ENCODE measurements at regions not wholly inside any gene's neighbourhood (a gene's known extent, or its start where the extent isn't known, plus 50 kb on each side); places are given as distances from the start of the nearest gene placed in this dataset.

- no peaks in the 10 kb centered on the region for H3K9me3 ChIP-seq
- in situ Hi-C loops (cut with MboI; ENCODE audit: low sequenced_read_pairs): no loop called here
These were observed 137.3 kb upstream of the PMEPA1 start for GRCh38 chr20:57847104-57847503.

GRCh38 chr20:57844626-57845596, 135.1 kb upstream of the PMEPA1 start:
- in situ Hi-C loops (cut with MboI; ENCODE audit: low sequenced_read_pairs): no loop called here
- no peaks in the 10 kb centered on the region for H3K36me3 ChIP-seq (replicated peaks)
- H3K9me3 ChIP-seq: no peaks in the 10 kb centered on the region
- no peak overlapping the region for H3K4me3 ChIP-seq
- H3K4me1 ChIP-seq: no peaks in the 10 kb centered on the region
- H3K27me3 ChIP-seq (ENCODE audit: low read depth): no peaks in the 10 kb centered on the region
- no peak for DNase-seq (ENCODE audit: low spot score in 2 of 2)

More at GRCh38 chr20:57847104-57847503, 137.3 kb upstream of the PMEPA1 start:
- H3K4me1 ChIP-seq: no peaks in the 10 kb centered on the region
- H3K4me3 ChIP-seq: no peak overlapping the region
- no peaks in the 10 kb centered on the region for H3K36me3 ChIP-seq (replicated peaks)
- DNase-seq (ENCODE audit: low spot score in 2 of 2): no peak
- H3K27me3 ChIP-seq (ENCODE audit: low read depth): no peaks in the 10 kb centered on the region

DNA sequence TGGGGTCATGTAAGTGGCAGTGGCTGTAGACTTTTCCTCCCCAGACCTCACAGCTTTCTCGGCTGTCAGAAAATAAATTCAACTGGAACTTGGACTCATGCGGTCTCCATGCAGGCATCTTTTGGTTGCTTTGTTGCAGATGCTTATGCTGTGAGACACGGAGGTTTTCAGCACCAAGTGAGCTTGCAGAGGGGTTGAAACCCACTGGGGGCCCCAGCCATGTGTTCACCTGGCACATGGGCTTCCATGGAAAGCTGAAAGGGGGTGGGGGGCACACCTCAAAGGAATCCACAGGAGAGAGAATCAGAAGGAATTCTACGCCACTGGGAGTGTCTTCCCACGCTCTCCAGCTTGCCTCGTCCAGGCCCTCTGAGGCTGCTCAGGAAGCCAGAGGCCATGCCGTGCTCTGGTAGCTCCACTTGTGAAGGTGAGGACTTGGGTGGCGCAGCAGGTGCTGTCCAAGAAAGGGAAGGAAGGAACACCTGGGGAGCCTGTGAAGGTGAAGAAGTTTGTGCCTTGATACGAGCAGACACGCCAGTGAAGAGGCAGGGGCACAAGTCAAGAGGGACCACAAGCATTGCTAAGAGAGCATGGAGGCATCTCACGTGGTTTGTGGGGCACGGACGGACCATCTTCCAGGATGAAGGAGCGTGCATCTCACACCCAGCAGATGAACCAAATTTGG, 134.3 kb upstream of the PMEPA1 start:
- no peaks in the 10 kb centered on the region for H3K4me1 ChIP-seq
- H3K4me3 ChIP-seq: no peak overlapping the region
- H3K27me3 ChIP-seq (ENCODE audit: low read depth): no peaks in the 10 kb centered on the region
- H3K36me3 ChIP-seq (replicated peaks): no peaks in the 10 kb centered on the region
- in situ Hi-C loops (cut with MboI; ENCODE audit: low sequenced_read_pairs): no loop called here
- no peak for DNase-seq (ENCODE audit: low spot score in 2 of 2)
- H3K9me3 ChIP-seq: no peaks in the 10 kb centered on the region

DNA sequence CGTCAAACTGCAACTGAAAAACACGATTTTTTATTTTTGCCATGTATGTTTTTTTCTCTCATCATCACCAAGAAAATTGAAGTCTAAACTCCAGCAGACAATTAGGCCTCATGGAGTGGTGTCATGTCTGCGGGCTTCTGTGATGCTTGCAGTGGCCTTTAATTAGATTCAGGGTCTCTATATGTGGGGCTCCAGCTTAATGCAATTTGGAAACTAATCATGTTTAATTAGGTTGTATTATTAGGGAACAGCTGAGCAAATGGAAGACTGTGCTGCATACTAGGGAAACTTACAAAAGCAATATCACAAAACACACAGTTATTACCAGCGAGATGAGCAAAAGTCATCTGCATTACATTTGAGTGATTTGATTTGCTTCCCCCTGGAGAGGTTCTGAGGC, 132.9 kb upstream of the PMEPA1 start:
- in situ Hi-C loops (cut with MboI; ENCODE audit: low sequenced_read_pairs): no loop called here
- Histone ChIP-seq H3K4me1 (no peaks in the 10 kb centered on the region), H3K36me3 (replicated peaks) (no peaks in the 10 kb centered on the region), H3K9me3 (no peaks in the 10 kb centered on the region), H3K27me3 (ENCODE audit: low read depth) (no peaks in the 10 kb centered on the region), H3K4me3 (no peak overlapping the region)
- no peak for DNase-seq (ENCODE audit: low spot score in 2 of 2)

GRCh38 chr20:57841297-57841866, 131.6 kb upstream of the PMEPA1 start:
- Histone ChIP-seq H3K36me3 (replicated peaks) (no peaks in the 10 kb centered on the region), H3K27me3 (ENCODE audit: low read depth) (no peaks in the 10 kb centered on the region), H3K9me3 (no peaks in the 10 kb centered on the region), H3K4me3 (no peak overlapping the region), H3K4me1 (no peaks in the 10 kb centered on the region)
- in situ Hi-C loops (cut with MboI; ENCODE audit: low sequenced_read_pairs): no loop called here
- no peak for DNase-seq (ENCODE audit: low spot score in 2 of 2)

- Histone ChIP-seq H3K4me1 (no peaks in the 10 kb centered on the region), H3K4me3 (no peak overlapping the region), H3K9me3 (no peaks in the 10 kb centered on the region), H3K36me3 (replicated peaks) (no peaks in the 10 kb centered on the region), H3K27me3 (ENCODE audit: low read depth) (no peaks in the 10 kb centered on the region)
- in situ Hi-C loops (cut with MboI; ENCODE audit: low sequenced_read_pairs): no loop called here
- no peak for DNase-seq (ENCODE audit: low spot score in 2 of 2)
These were observed 130.9 kb upstream of the PMEPA1 start for GRCh38 chr20:57840504-57841296.

- no peak overlapping the region for H3K4me3 ChIP-seq
- DNase-seq (ENCODE audit: low spot score in 2 of 2): no peak
- H3K27me3 ChIP-seq (ENCODE audit: low read depth): no peaks in the 10 kb centered on the region
- no peaks in the 10 kb centered on the region for H3K4me1 ChIP-seq
- no peaks in the 10 kb centered on the region for H3K9me3 ChIP-seq
- no peaks in the 10 kb centered on the region for H3K36me3 ChIP-seq (replicated peaks)
- in situ Hi-C loops (cut with MboI; ENCODE audit: low sequenced_read_pairs): no loop called here
These were observed 130.3 kb upstream of the PMEPA1 start for GRCh38 chr20:57840066-57840465.

DNA sequence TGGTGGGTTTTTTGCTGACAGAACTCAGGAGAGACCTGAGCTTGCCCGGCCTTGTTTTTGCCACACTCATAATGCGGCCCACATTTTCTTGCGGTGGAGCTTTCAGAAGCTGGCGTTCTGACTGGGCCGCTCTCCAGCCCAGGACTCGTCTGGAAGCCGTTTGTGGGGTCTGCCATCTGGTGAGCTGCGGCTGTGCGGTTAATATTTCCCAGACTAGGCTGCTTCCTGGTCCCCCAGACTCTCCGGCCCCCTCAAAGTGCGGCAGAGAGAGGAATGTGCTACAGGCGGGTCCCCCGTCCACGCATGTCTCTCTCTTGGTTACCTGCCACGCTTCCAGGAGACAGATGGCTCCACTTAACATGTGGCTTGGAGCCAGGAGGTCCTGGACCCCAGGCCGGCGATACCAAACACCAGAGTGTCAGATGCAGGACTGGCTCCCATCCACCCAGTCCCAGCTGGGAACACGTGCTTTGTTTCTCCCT, 128.9 kb upstream of the PMEPA1 start:
- in situ Hi-C loops (cut with MboI; ENCODE audit: low sequenced_read_pairs): no loop called here
- H3K4me3 ChIP-seq: no peak overlapping the region
- no peak for DNase-seq (ENCODE audit: low spot score in 2 of 2)
- H3K4me1 ChIP-seq: no peaks in the 10 kb centered on the region
- H3K9me3 ChIP-seq: no peaks in the 10 kb centered on the region
- peaks cover 3% of the 10 kb centered on the region; the same call in 1 of the 2 replicates for H3K27me3 ChIP-seq (ENCODE audit: low read depth)
- H3K36me3 ChIP-seq (replicated peaks): no peaks in the 10 kb centered on the region

DNA sequence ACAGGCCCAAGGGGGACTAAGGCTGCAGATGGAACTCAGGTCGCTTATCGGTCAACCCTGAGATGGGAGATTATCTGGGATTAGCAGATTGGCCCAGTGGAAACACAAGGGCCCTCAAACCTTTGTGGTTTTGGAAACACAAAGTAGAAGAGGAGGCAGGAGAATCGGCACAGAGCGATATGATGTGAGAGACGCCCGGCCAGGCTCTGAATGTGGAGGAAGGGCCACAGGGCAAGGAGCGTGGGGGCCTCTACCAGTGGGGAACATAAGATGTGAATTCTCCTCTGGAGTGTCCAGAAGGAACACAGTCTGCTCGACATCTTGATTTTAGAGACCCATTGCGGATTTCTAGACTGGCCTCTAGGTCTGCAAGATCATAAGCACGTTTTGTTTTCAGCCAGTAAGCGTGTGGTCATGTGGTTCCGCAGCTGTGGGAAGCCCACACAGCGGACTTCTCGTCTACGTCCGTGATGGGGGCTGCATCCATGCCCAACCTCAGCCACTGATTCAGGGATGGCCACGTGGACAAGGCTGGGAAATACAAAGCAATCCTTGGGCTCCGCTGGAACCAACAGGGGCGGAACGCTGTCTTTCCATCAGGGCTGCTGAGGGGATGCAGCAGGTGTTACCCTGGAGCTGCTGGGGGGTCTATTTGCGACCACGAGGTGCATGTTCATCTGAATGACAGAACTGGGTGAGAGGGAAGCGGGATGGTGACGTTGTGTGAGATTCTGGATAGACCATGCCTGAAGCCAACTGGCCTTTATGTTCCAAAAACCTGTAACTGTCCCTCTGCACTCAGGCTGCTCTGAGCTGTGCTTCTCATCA, 127.6 kb upstream of the PMEPA1 start:
- H3K27me3 ChIP-seq (ENCODE audit: low read depth): peaks cover 3% of the 10 kb centered on the region; the same call in 1 of the 2 replicates
- H3K36me3 ChIP-seq (replicated peaks): no peaks in the 10 kb centered on the region
- no peak for DNase-seq (ENCODE audit: low spot score in 2 of 2)
- H3K4me1 ChIP-seq: no peaks in the 10 kb centered on the region
- in situ Hi-C loops (cut with MboI; ENCODE audit: low sequenced_read_pairs): no loop called here
- H3K9me3 ChIP-seq: no peaks in the 10 kb centered on the region
- no peak overlapping the region for H3K4me3 ChIP-seq

DNA sequence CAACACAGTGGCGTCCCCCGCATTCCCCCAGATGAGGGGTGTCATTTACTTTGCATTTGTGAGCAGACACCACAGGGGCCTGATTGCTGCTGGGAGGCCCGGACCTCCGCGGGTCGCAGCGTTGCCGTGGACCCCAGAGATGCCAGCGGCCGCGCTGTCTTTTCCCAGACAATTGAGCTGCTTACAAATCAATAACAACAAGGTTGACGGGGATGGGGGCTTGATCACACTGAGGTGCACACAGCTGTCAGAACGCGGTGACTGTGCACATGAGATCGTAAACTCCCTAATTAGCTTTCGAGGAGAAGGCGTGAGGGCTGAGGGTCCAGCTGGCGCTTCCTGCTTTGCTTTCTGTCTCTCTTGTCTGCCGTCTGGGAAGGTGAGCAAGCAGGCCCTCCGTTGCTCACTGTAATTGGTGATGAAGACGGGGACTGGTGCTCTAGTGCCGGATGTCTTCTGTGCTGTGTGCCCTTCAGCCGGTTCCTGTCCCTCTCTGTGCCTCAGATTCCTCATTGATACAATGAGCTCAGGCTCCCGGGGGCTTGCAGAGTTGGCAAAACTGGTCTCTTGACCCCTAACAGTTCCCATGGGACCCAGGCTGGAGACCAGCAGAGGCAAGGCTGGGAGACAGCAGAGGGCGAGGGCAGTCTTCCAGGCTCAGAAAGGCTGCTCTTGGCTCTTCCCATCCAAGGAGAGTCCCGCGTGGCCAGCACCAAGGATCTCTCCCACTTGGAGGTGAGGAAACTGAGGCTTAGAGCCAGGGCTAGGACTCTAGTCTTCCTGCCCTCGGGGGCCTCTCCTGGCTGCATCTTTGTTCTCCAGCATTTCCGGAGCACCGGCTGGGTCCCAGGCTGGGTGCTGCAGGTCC, 126.0 kb upstream of the PMEPA1 start:
- Histone ChIP-seq H3K4me1 (no peaks in the 10 kb centered on the region), H3K4me3 (no peak overlapping the region), H3K9me3 (no peaks in the 10 kb centered on the region), H3K27me3 (ENCODE audit: low read depth) (peaks cover 3% of the 10 kb centered on the region; the same call in 1 of the 2 replicates), H3K36me3 (replicated peaks) (no peaks in the 10 kb centered on the region)
- DNase-seq (ENCODE audit: low spot score in 2 of 2): no peak
- in situ Hi-C loops (cut with MboI; ENCODE audit: low sequenced_read_pairs): no loop called here

GRCh38 chr20:57835074-57835452, 125.2 kb upstream of the PMEPA1 start:
- in situ Hi-C loops (cut with MboI; ENCODE audit: low sequenced_read_pairs): no loop called here
- no peaks in the 10 kb centered on the region for H3K36me3 ChIP-seq (replicated peaks)
- no peaks in the 10 kb centered on the region for H3K9me3 ChIP-seq
- no peak overlapping the region for H3K4me3 ChIP-seq
- no peak for DNase-seq (ENCODE audit: low spot score in 2 of 2)
- peaks cover 3% of the 10 kb centered on the region; the same call in 1 of the 2 replicates for H3K27me3 ChIP-seq (ENCODE audit: low read depth)
- H3K4me1 ChIP-seq: no peaks in the 10 kb centered on the region
